GM12878 (cell line): ENCODE measurements at regions not wholly inside any gene's neighbourhood (a gene's known extent, or its start where the extent isn't known, plus 50 kb on each side); places are given as distances from the start of the nearest gene placed in this dataset.

Experiments
- ATAC-seq: fragments of 200-7000 bp; cut with Tn5 transposase; 3 replicates; pipeline ENCODE4 v1.9.1; 2020; ENCODE audit warnings: mild to moderate bottlenecking, moderate library complexity
- BruUV-seq: library from RNA; stranded (reverse); fragments of 400-500 nt; replicated peaks from 2 replicates; lab custom pipeline; 2021; lab: Mats Ljungman, UMichigan
- CTCF ChIA-PET: fragments of 300-600 bp; sonication (Branson Sonifier 250); formaldehyde crosslinking; extraction: SDS; loops from one replicate; lab custom pipeline; 2021; ENCODE audit warnings: inconsistent platforms; lab: Yijun Ruan, JAX
- POLR2A ChIA-PET: fragments of 350-600 bp; formaldehyde crosslinking; extraction: SDS; loops from one replicate; lab custom pipeline; 2021; ENCODE audit warnings: inconsistent platforms; lab: Charles Lee
- RAD21 ChIA-PET: fragments of 300-600 bp; sonication (Branson Sonifier 250); formaldehyde crosslinking; loops from one replicate; lab custom pipeline; 2023; ENCODE audit warnings: antibody characterized with exemption; ENCODE audit not compliant: unreplicated experiment; lab: Charles Lee
- SMC1A ChIA-PET: fragments of 300-600 bp; sonication (Branson Sonifier 250); formaldehyde crosslinking; loops from one replicate; lab custom pipeline; 2023; ENCODE audit not compliant: unreplicated experiment, uncharacterized antibody; lab: Charles Lee
- DNase-seq: peaks from one replicate; pipeline ENCODE4 v3.0.0-alpha.2; 2011; ENCODE audit warnings: low read depth, low spot score
- FAIRE-seq: peaks from 3 replicates; lab custom pipeline; 2011; peaks lifted over from hg19 to GRCh38; lab: Jason Lieb, UNC
- H2AFZ ChIP-seq: 2 replicates; pipeline ENCODE4 v1.6.0; 2011; ENCODE audit warnings: low read depth, low read length, control low read depth; ENCODE audit not compliant: control insufficient read depth
- H3K27ac ChIP-seq: 2 replicates; pipeline ENCODE4 v1.5.1; 2011; ENCODE audit warnings: control low read depth; ENCODE audit not compliant: control insufficient read depth, insufficient read depth
- H3K27me3 ChIP-seq, 2 experiments: replicated peaks in 1 of 2; 2 replicates each; pipeline versions ENCODE4 v1.6.0 to v1.6.1; 2011; ENCODE audit warnings: low read length in 1 of 2; ENCODE audit not compliant: control insufficient read depth in 2 of 2, insufficient read depth in 2 of 2
- H3K36me3 ChIP-seq, 2 experiments: 2 replicates each; pipeline ENCODE4 v1.5.1; 2011; ENCODE audit warnings: low read length in 1 of 2; ENCODE audit not compliant: control insufficient read depth in 2 of 2, insufficient read depth in 2 of 2
- H3K4me1 ChIP-seq: 2 replicates; pipeline ENCODE4 v1.6.1; 2011; ENCODE audit warnings: mild to moderate bottlenecking, low read length, moderate library complexity, mixed read lengths; ENCODE audit not compliant: control insufficient read depth, insufficient read depth
- H3K4me2 ChIP-seq: 2 replicates; pipeline ENCODE4 v1.6.0; 2011; ENCODE audit warnings: control low read depth; ENCODE audit not compliant: control insufficient read depth, insufficient read depth
- H3K4me3 ChIP-seq: fragments of 200-600 bp; sonication (generic); 2 replicates; pipeline ENCODE4 v1.5.1; 2016
- H3K79me2 ChIP-seq: 2 replicates; pipeline ENCODE4 v1.6.0; 2011; ENCODE audit warnings: low read length; ENCODE audit not compliant: control insufficient read depth, insufficient read depth
- H3K9ac ChIP-seq: 2 replicates; pipeline ENCODE4 v1.8.0; 2011; ENCODE audit warnings: low read length, control low read depth, mixed read lengths; ENCODE audit not compliant: control insufficient read depth, insufficient read depth
- H3K9me3 ChIP-seq: replicated peaks from 3 replicates; pipeline ENCODE4 v1.5.1; 2011; ENCODE audit warnings: mild to moderate bottlenecking, low read length; ENCODE audit not compliant: control insufficient read depth, insufficient read depth
- H4K20me1 ChIP-seq: 2 replicates; pipeline ENCODE4 v1.6.0; 2011; ENCODE audit not compliant: control insufficient read depth, insufficient read depth
- BMI1 ChIP-seq: fragments of 450-650 bp; IDR thresholded peaks from 2 replicates; pipeline ENCODE4 v1.6.1; 2016; ENCODE audit warnings: mild to moderate bottlenecking, moderate library complexity, borderline replicate concordance
- CREB1 ChIP-seq: IDR thresholded peaks from 2 replicates; pipeline ENCODE4 v1.6.1; 2012; ENCODE audit warnings: low read depth, mild to moderate bottlenecking, inconsistent platforms
- ESRRA ChIP-seq: IDR thresholded peaks from 2 replicates; pipeline ENCODE4 v1.6.1; 2012; ENCODE audit warnings: mild to moderate bottlenecking, low read length, improper control_type of control experiment
- JUND ChIP-seq: IDR thresholded peaks from 2 replicates; pipeline ENCODE4 v1.6.1; 2012; ENCODE audit warnings: low read depth, mild to moderate bottlenecking, low read length, improper control_type of control experiment, moderate library complexity
- SP1 ChIP-seq: IDR thresholded peaks from one replicate; pipeline ENCODE4 v1.6.1; 2011; ENCODE audit warnings: low read depth, low read length
- ZSCAN29 ChIP-seq: fragments of 450-650 bp; IDR thresholded peaks from 2 replicates; pipeline ENCODE4 v1.6.1; 2017; ENCODE audit warnings: mild to moderate bottlenecking, moderate library complexity
- ZZZ3 ChIP-seq: IDR thresholded peaks from 2 replicates; pipeline ENCODE4 v1.6.1; 2011; ENCODE audit warnings: low read depth; ENCODE audit not compliant: control insufficient read depth, insufficient read length
- WGBS: methylation state at CpG from one replicate; pipeline ENCODE4 v1.1.6; 2016; ENCODE audit warnings: low lambda C conversion rate; ENCODE audit not compliant: insufficient replicate concordance, insufficient coverage; ENCODE audit errors: missing lambda C conversion rate; 5-methylcytosine and 5-hydroxymethylcytosine counted together
- in situ Hi-C: fragments of 300-500 bp; cut with MboI; formaldehyde crosslinking; loops from 9 replicates; pipeline ENCODE4 v1.14.3; 2018; ENCODE audit warnings: mixed read lengths
- intact Hi-C: fragments of 100-400 bp; cut with micrococcal nuclease; formaldehyde crosslinking; loops from one replicate; pipeline ENCODE4 v1.14.2; 2022; ENCODE audit not compliant: unreplicated experiment
- TF ChIP-seq, protein P1 (sequence below): fragments of 450-650 bp; IDR thresholded peaks from 2 replicates; pipeline ENCODE4 v1.6.1; 2017; ENCODE audit warnings: borderline replicate concordance
- TF ChIP-seq, protein P2 (sequence below): IDR thresholded peaks from 2 replicates; pipeline ENCODE4 v1.6.1; 2011; ENCODE audit warnings: borderline replicate concordance, low read depth, mild to moderate bottlenecking, moderate library complexity, mixed read lengths, low read length; ENCODE audit not compliant: insufficient read depth; ENCODE audit errors: extremely low read length

DNA sequence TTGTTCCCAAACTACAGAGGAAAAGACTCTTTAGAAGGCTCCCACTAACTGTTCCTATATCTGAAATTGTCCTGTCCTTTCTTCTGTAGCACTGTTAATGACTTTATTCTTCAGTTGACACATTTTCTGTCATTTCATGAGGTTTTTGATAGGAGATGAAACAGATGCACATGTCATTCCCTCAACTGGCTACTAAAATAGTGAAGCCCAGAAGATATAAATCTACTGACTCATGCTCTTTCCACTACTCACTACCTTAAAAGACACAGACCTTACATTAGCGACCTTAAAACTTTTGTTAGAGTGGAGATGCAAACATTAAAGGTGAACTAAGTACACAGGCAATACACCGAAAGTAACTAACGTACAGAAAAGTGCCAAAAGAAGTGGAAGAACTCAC, 59.5 kb upstream of the ANKS1B start:
- 96% methylated on average over 3 of the region's 3 CpGs for WGBS
- Histone ChIP-seq H3K9me3 (no peaks in the 10 kb centered on the region), H3K4me3 (no peak overlapping the region), H3K4me2 (no peak overlapping the region), H3K9ac (no peak overlapping the region), H3K79me2 (no peaks in the 10 kb centered on the region), H3K27ac (no peak overlapping the region), H3K27me3 (no peaks in the 10 kb centered on the region), H2AFZ (no peak overlapping the region), H3K4me1 (no peaks in the 10 kb centered on the region), H4K20me1 (no peaks in the 10 kb centered on the region), H3K36me3 (peaks cover 0 to 5% of the 10 kb centered on the region in 2 experiments; a peak in 1 of 4 replicates)
- ATAC-seq = no peak
- intact Hi-C loops (no loop called here), in situ Hi-C loops (no loop called here)
- SMC1A ChIA-PET = no interaction called here
- DNase-seq = no peak
- no TSS peak for BruUV-seq
- TF ChIP-seq, protein P1, sequence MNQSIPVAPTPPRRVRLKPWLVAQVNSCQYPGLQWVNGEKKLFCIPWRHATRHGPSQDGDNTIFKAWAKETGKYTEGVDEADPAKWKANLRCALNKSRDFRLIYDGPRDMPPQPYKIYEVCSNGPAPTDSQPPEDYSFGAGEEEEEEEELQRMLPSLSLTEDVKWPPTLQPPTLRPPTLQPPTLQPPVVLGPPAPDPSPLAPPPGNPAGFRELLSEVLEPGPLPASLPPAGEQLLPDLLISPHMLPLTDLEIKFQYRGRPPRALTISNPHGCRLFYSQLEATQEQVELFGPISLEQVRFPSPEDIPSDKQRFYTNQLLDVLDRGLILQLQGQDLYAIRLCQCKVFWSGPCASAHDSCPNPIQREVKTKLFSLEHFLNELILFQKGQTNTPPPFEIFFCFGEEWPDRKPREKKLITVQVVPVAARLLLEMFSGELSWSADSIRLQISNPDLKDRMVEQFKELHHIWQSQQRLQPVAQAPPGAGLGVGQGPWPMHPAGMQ = no peak
- CTCF ChIA-PET = no interaction called here
- RAD21 ChIA-PET = no interaction called here
- POLR2A ChIA-PET = no interaction called here
- no peak for FAIRE-seq

DNA sequence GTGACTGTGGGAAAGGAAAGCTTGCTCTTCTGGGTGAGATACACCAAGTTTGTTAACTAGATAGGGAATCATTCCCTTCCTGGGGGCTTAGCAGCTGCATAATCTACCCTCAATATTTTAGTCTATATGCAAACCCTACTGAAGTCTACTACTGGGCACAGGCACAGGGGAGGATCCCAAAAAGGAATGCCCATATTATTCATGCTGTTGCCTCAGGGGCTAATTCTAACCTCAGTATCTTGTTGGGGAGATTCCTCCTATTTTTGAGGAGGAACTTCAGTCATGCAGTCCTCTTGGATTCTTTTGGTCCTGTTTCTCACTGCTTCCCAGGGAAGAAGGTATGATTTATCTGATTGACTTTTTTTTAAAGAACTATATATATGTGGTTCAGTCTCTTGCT, 58.9 kb upstream of the ANKS1B start:
- POLR2A ChIA-PET = no interaction called here
- in situ Hi-C loops = no loop called here

More for the DNA sequence above, 58.9 kb upstream of the ANKS1B start:
- no peaks in the 10 kb centered on the region for H3K4me1 ChIP-seq
- H3K4me2 ChIP-seq = no peak overlapping the region
- no peak overlapping the region for H3K27ac ChIP-seq
- BruUV-seq = no TSS peak
- ATAC-seq (no peak), FAIRE-seq (no peak)
- no peak overlapping the region for H3K9ac ChIP-seq
- TF ChIP-seq ZZZ3 (no peak), ESRRA (no peak), CREB1 (no peak), ZSCAN29 (no peak), BMI1 (no peak), SP1 (no peak), JUND (no peak)
- TF ChIP-seq, protein P2, sequence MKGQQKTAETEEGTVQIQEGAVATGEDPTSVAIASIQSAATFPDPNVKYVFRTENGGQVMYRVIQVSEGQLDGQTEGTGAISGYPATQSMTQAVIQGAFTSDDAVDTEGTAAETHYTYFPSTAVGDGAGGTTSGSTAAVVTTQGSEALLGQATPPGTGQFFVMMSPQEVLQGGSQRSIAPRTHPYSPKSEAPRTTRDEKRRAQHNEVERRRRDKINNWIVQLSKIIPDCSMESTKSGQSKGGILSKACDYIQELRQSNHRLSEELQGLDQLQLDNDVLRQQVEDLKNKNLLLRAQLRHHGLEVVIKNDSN = no peak
- TF ChIP-seq, all 136 proteins: peak for 0
- Histone ChIP-seq H4K20me1 (no peaks in the 10 kb centered on the region), H2AFZ (no peak overlapping the region), H3K9me3 (no peaks in the 10 kb centered on the region), H3K79me2 (no peaks in the 10 kb centered on the region), H3K4me3 (no peak overlapping the region), H3K36me3 (peaks cover 0 to 6% of the 10 kb centered on the region in 2 experiments; a peak in 1 of 4 replicates), H3K27me3 (no peaks in the 10 kb centered on the region)
- SMC1A ChIA-PET = interaction anchor here (1.8 kb wide), 1 partner anchor 12 kb away, joined by 4 read pairs; no protein-coding TSS in a partner anchor
- CTCF ChIA-PET = interaction anchor here (1.1 kb wide), 1 partner anchor 362 kb away, joined by 3 read pairs; no protein-coding TSS in a partner anchor
- RAD21 ChIA-PET = no interaction called here
- no peak for DNase-seq
- intact Hi-C loops = no loop called here
